Smooth muscle cell (in vitro differentiated cells): ENCODE measurements at regions not wholly inside any gene's neighbourhood (a gene's known extent, or its start where the extent isn't known, plus 50 kb on each side); places are given as distances from the start of the nearest gene placed in this dataset.

Experiments used
- DNase-seq: peaks from one replicate; lab custom pipeline; 2025; ENCODE audit not compliant: unreplicated experiment; lab: John Stamatoyannopoulos, UW
- H2AFZ ChIP-seq: fragments of 200-600 bp; sonication (generic); 2 replicates; pipeline ENCODE4 v1.6.0; 2016; ENCODE audit warnings: antibody characterized with exemption, low read depth, mild to moderate bottlenecking
- H3F3A ChIP-seq: fragments of 200-600 bp; sonication (generic); 2 replicates; pipeline ENCODE4 v1.6.0; 2017; ENCODE audit warnings: antibody characterized with exemption, low read depth
- H3K27ac ChIP-seq: fragments of 200-600 bp; sonication (generic); 2 replicates; pipeline ENCODE4 v1.5.1; 2016; ENCODE audit warnings: low read depth, mild to moderate bottlenecking
- H3K27me3 ChIP-seq: fragments of 200-600 bp; sonication (generic); 2 replicates; pipeline ENCODE4 v1.6.1; 2016; ENCODE audit warnings: low read depth, mild to moderate bottlenecking
- H3K36me3 ChIP-seq: fragments of 200-600 bp; sonication (generic); 2 replicates; pipeline ENCODE4 v1.5.1; 2016; ENCODE audit warnings: low read depth
- H3K4me1 ChIP-seq: fragments of 200-600 bp; sonication (generic); 2 replicates; pipeline ENCODE4 v1.5.1; 2016; ENCODE audit warnings: low read depth
- H3K4me2 ChIP-seq: fragments of 200-600 bp; sonication (generic); 2 replicates; pipeline ENCODE4 v1.6.0; 2016; ENCODE audit warnings: mild to moderate bottlenecking
- H3K4me3 ChIP-seq: fragments of 200-600 bp; sonication (generic); 2 replicates; pipeline ENCODE4 v1.5.1; 2016; ENCODE audit warnings: mild to moderate bottlenecking
- H3K79me2 ChIP-seq: fragments of 200-600 bp; sonication (generic); 2 replicates; pipeline ENCODE4 v1.6.0; 2016; ENCODE audit warnings: low read depth, mild to moderate bottlenecking
- H3K9ac ChIP-seq: fragments of 200-600 bp; sonication (generic); 2 replicates; pipeline ENCODE4 v1.6.0; 2016; ENCODE audit warnings: low read depth
- H3K9me3 ChIP-seq: fragments of 200-600 bp; sonication (generic); replicated peaks from 2 replicates; pipeline ENCODE4 v1.5.1; 2016; ENCODE audit warnings: low read depth
- H4K20me1 ChIP-seq: fragments of 200-600 bp; sonication (generic); 2 replicates; pipeline ENCODE4 v1.6.0; 2016; ENCODE audit warnings: low read depth
- WGBS: methylation state at CpG from one replicate; pipeline ENCODE4 v1.1.7; 2016; ENCODE audit warnings: low lambda C conversion rate; 5-methylcytosine and 5-hydroxymethylcytosine counted together
- TF ChIP-seq, protein P1 (sequence below): fragments of 200-600 bp; sonication (generic); IDR thresholded peaks from 2 replicates; pipeline ENCODE4 v1.5.1; 2017; ENCODE audit warnings: borderline replicate concordance, mild to moderate bottlenecking, antibody characterized with exemption; ENCODE audit not compliant: insufficient read depth, poor library complexity, severe bottlenecking

DNA sequence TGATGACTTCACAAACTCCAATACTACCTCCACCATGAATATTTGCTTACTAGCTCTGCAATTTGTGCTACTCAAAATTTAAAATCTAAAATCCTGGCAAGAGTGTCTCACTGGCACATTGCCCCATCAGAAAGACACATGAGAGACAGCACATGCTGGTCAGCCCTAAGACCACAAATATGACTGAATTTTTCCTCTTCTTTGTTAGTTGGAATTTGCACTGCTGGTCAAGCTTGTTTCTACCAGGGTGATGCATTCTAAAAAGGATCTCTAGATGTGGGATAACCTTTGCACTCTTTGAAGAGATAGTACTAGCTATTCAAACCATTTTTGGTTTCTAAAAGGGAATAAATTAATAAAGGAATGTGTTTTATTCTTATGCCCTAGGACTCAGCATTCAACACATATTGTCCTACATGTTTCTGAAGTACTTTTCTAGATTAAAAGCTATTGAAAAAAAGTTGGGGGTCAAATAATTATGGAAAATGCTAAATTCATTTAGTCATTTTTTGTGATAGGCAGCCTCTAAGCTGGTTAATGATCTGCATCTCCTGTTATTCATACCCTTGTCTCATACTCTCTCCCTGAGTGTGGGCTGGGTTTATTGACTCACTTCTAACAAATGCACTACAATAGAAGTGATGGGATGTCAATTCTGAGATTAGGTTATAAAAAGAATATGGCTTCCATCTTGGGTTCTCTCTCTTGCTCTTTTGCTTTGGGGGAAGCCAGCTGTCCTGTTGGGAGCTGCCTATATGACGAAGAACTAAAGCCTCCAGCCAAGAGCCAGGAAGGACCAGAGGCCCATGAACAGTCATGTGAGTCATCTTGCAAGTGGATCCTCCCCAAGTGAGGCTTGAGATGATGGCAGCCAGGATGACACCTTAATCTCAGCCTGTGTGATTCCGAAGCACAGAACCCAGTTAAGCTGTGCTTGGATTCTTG lies 211.5 kb upstream of the CRY1 start:
- H3K79me2 ChIP-seq = no peaks in the 10 kb centered on the region

DNA sequence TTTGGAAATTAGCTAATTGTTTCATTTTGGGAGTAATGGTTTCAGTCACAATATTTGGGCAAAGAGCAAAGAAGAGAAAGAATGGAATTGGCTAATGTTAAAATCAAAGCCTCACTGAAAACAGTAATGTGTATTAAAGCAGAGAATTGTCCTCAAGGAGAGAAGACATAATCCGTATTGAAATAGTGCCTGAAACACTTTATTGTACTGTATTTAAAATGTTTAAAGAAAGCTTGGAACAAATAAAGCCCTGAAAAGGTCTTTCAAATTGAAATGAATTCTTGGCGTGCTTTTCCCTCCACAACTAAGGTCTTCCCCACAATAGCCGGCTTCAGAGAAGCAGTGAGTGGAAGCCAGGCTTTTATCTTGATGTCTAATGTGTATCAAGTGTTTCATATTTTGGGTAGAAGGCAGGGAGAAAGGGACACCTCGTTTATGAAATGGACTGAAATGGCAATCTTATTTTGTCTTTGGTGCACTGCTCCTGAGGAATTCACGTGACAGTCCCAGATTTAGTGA lies 212.9 kb upstream of the CRY1 start:
- H2AFZ ChIP-seq = no peak overlapping the region
- TF ChIP-seq, protein P1, sequence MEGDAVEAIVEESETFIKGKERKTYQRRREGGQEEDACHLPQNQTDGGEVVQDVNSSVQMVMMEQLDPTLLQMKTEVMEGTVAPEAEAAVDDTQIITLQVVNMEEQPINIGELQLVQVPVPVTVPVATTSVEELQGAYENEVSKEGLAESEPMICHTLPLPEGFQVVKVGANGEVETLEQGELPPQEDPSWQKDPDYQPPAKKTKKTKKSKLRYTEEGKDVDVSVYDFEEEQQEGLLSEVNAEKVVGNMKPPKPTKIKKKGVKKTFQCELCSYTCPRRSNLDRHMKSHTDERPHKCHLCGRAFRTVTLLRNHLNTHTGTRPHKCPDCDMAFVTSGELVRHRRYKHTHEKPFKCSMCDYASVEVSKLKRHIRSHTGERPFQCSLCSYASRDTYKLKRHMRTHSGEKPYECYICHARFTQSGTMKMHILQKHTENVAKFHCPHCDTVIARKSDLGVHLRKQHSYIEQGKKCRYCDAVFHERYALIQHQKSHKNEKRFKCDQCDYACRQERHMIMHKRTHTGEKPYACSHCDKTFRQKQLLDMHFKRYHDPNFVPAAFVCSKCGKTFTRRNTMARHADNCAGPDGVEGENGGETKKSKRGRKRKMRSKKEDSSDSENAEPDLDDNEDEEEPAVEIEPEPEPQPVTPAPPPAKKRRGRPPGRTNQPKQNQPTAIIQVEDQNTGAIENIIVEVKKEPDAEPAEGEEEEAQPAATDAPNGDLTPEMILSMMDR = no peak

More for the DNA sequence above, 211.5 kb upstream of the CRY1 start:
- no peaks in the 10 kb centered on the region for H4K20me1 ChIP-seq
- H3K27me3 ChIP-seq = peaks cover 37% of the 10 kb centered on the region
- H2AFZ ChIP-seq = no peak overlapping the region
- no peak overlapping the region for H3K9ac ChIP-seq
- H3K36me3 ChIP-seq = no peaks in the 10 kb centered on the region
- H3K4me2 ChIP-seq = no peak overlapping the region
- 91% methylated on average over 2 of the region's 2 CpGs for WGBS
- H3K4me3 ChIP-seq = no peak overlapping the region
- H3K27ac ChIP-seq = no peak overlapping the region
- H3K9me3 ChIP-seq = no peaks in the 10 kb centered on the region
- TF ChIP-seq, protein P1 = no peak
- no peak for DNase-seq
- peaks cover 14% of the 10 kb centered on the region for H3K4me1 ChIP-seq
- no peaks in the 10 kb centered on the region for H3F3A ChIP-seq

DNA sequence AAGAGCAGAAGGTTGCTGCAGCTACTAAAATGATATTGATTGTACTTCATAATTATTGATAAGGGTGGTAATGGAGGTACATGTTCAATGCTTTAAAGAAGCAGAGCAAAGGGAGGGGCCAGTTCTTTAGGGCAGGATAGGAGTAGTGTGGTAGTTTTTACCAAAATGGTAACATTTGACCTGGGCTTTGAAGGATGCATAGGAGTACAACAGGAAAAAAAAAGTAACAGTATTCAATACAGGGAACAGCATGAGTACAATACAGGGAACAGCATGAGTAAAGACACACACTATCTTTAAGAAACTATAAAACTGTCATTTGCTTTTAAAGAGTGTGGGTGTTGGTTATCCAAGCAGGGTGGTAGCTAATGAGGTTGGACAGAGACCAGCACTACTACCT lies 215.0 kb upstream of the CRY1 start:
- DNase-seq = no peak
- Histone ChIP-seq H3K27ac (no peak overlapping the region), H3K4me1 (peaks cover 14% of the 10 kb centered on the region), H3K4me2 (no peak overlapping the region), H3K27me3 (peaks cover 66% of the 10 kb centered on the region), H3K9ac (no peak overlapping the region), H4K20me1 (no peaks in the 10 kb centered on the region), H3K4me3 (no peak overlapping the region), H2AFZ (no peak overlapping the region), H3F3A (no peaks in the 10 kb centered on the region), H3K36me3 (no peaks in the 10 kb centered on the region), H3K9me3 (no peaks in the 10 kb centered on the region), H3K79me2 (no peaks in the 10 kb centered on the region)
- TF ChIP-seq, protein P1 = no peak

More for the DNA sequence above, 212.9 kb upstream of the CRY1 start:
- no peak overlapping the region for H3K9ac ChIP-seq
- peaks cover 14% of the 10 kb centered on the region for H3K4me1 ChIP-seq
- H3K79me2 ChIP-seq = no peaks in the 10 kb centered on the region
- WGBS = 28% methylated on average over 5 of the region's 5 CpGs
- no peaks in the 10 kb centered on the region for H3K36me3 ChIP-seq
- H3K4me2 ChIP-seq = no peak overlapping the region
- H3K27ac ChIP-seq = no peak overlapping the region
- H3K27me3 ChIP-seq = peaks cover 46% of the 10 kb centered on the region
- no peaks in the 10 kb centered on the region for H3K9me3 ChIP-seq
- H4K20me1 ChIP-seq = no peaks in the 10 kb centered on the region
- H3K4me3 ChIP-seq = no peak overlapping the region
- no peak for DNase-seq
- no peaks in the 10 kb centered on the region for H3F3A ChIP-seq
